ENCODE measurements at regions not wholly inside any gene's neighbourhood (a gene's known extent, or its start where the extent isn't known, plus 50 kb on each side); places are given as distances from the start of the nearest gene placed in this dataset.

DNA sequence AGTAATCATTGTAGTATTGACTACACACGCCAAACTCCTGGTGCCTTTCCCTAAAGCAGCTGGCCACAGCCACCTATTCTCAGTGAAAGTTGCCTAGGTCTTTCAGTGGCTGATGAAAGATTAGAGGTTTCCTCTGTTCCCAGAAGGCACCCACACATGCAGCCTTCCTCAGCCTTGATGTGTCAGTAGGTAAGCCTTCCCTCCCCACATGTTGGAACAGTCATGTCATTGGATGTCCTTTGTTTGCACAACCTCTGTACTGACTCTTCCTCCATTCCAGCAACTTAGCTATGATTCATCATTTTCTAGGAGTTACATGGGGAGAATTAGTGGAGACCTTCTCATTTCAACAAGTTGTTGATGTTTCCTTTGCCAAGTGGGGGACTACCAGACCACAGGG lies 630.8 kb upstream of the SLC39A10 start:
- Histone ChIP-seq H3K27ac (ENCODE audit: low read depth, low read length) (no peak overlapping the region), H2BK5ac (ENCODE audit: low read depth, low read length) (no peak overlapping the region), H3K56ac (replicated peaks; ENCODE audit: insufficient read length, low read depth, low read length) (no peak overlapping the region), H4K5ac (ENCODE audit: insufficient read length, low read depth, low read length) (no peak overlapping the region), H3K23ac (ENCODE audit: insufficient read length) (no peak overlapping the region), H4K20me1 (replicated peaks in 1 of 2; ENCODE audit: control insufficient read depth in 1 of 2, insufficient read depth in 2 of 2, low read length in 2 of 2) (no peaks in the 10 kb centered on the region), H2AFZ (ENCODE audit: low read length) (no peak overlapping the region), H3K4me1 (replicated peaks in 1 of 4; ENCODE audit: control insufficient read depth in 3 of 4, insufficient read depth in 4 of 4, low read length in 3 of 4) (no peaks in the 10 kb centered on the region), H3K9me3 (ENCODE audit: insufficient read depth in 2 of 2, low read depth in 1 of 2, low read length in 1 of 2) (no peaks in the 10 kb centered on the region), H3K4me3 (ENCODE audit: extremely low read depth in 1 of 4, insufficient read depth in 2 of 4, low read depth in 3 of 4, low read length in 4 of 4) (no peak overlapping the region), H2BK12ac (ENCODE audit: low read depth, low read length) (no peak overlapping the region), H3K27me3 (replicated peaks in 1 of 4; ENCODE audit: control insufficient read depth in 3 of 4, extremely low read depth in 1 of 4, insufficient read depth in 3 of 4, low read length in 3 of 4) (no peaks in the 10 kb centered on the region), H3K4me2 (ENCODE audit: insufficient read depth in 1 of 2, low read depth in 2 of 2, low read length in 2 of 2) (no peak overlapping the region), H3K79me2 (ENCODE audit: control insufficient read depth in 1 of 2, insufficient read depth in 2 of 2, low read length in 2 of 2) (no peaks in the 10 kb centered on the region), H3K14ac (ENCODE audit: insufficient read length) (no peak overlapping the region), H2BK15ac (ENCODE audit: low read length) (no peak overlapping the region), H3K36me3 (ENCODE audit: control insufficient read depth in 2 of 4, insufficient read depth in 4 of 4, low read length in 3 of 4) (no peaks in the 10 kb centered on the region), H3K9ac (replicated peaks in 1 of 4; ENCODE audit: extremely low read depth in 1 of 4, low read depth in 3 of 4, low read length in 3 of 4) (no peak overlapping the region), H2BK20ac (ENCODE audit: low read length) (no peak overlapping the region), H3K18ac (ENCODE audit: extremely low read depth, low read length) (no peak overlapping the region), H4K91ac (replicated peaks; ENCODE audit: insufficient read length, low read length) (no peak overlapping the region), H4K8ac (ENCODE audit: extremely low read depth, insufficient read depth, low read length) (no peak overlapping the region), H3K79me1 (ENCODE audit: low read depth, low read length) (no peaks in the 10 kb centered on the region), H2AK5ac (ENCODE audit: low read depth, low read length) (no peak overlapping the region), H3K4ac (replicated peaks; ENCODE audit: insufficient read length, low read depth, low read length) (no peak overlapping the region), H2BK120ac (replicated peaks; ENCODE audit: low read depth, low read length) (no peak overlapping the region), H3K23me2 (ENCODE audit: low read depth, low read length) (no peaks in the 10 kb centered on the region)
- ChIA-PET CTCF (ENCODE audit: partially characterized antibody) (interaction anchor here (0.6 kb wide), 1 partner anchor 9 kb away, joined by 3 read pairs; no protein-coding TSS in a partner anchor), POLR2A (ENCODE audit: partially characterized antibody) (no interaction called here)
- TF ChIP-seq CBX5 (IDR thresholded peaks at IDR 0.05; ENCODE audit: low read depth, low read length) (no peak), NRF1 (IDR thresholded peaks at IDR 0.05; ENCODE audit: low read depth, low read length) (no peak), KDM5A (IDR thresholded peaks at IDR 0.05; ENCODE audit: low read length) (no peak), RXRA (IDR thresholded peaks at IDR 0.05; ENCODE audit: insufficient read depth, low read depth, low read length) (no peak), HDAC6 (IDR thresholded peaks at IDR 0.05; ENCODE audit: low read depth, low read length) (no peak), CTBP2 (IDR thresholded peaks at IDR 0.05; ENCODE audit: borderline replicate concordance, insufficient read depth, insufficient read length, low read length) (no peak), HDAC2 (IDR thresholded peaks at IDR 0.05; ENCODE audit: borderline replicate concordance in 1 of 2, low read depth in 2 of 2, low read length in 2 of 2) (no peak), YY1 (IDR thresholded peaks at IDR 0.05; ENCODE audit: low read depth, low read length) (no peak), NANOG (IDR thresholded peaks at IDR 0.05; ENCODE audit: insufficient read depth, low read depth, low read length, poor library complexity, severe bottlenecking) (no peak), CHD1 (IDR thresholded peaks at IDR 0.05; ENCODE audit: low read depth, low read length) (no peak), TCF12 (IDR thresholded peaks at IDR 0.05; ENCODE audit: low read depth, low read length) (no peak), CBX8 (IDR thresholded peaks at IDR 0.05; ENCODE audit: borderline replicate concordance, low read depth, low read length) (no peak), GTF2F1 (IDR thresholded peaks at IDR 0.05; ENCODE audit: borderline replicate concordance, low read depth, low read length) (no peak)
- TF ChIP-seq, protein P1, sequence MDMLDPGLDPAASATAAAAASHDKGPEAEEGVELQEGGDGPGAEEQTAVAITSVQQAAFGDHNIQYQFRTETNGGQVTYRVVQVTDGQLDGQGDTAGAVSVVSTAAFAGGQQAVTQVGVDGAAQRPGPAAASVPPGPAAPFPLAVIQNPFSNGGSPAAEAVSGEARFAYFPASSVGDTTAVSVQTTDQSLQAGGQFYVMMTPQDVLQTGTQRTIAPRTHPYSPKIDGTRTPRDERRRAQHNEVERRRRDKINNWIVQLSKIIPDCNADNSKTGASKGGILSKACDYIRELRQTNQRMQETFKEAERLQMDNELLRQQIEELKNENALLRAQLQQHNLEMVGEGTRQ (IDR thresholded peaks at IDR 0.05; ENCODE audit: low read length), result no peak
- no peak for FAIRE-seq
- 94% methylated on average over 1 of the region's 1 CpG; no CpG with 5 or more reads in 1 of the 2 experiments for WGBS, 2 experiments (ENCODE audit: extremely low coverage in 1 of 2, insufficient coverage in 1 of 2, insufficient read length in 1 of 2, insufficient replicate concordance in 2 of 2, low coverage in 1 of 2, low lambda C conversion rate in 2 of 2, missing lambda C conversion rate in 1 of 2)
- DNase-seq (ENCODE audit: low read depth in 1 of 2, low spot score in 2 of 2), result no peak
